ENCODE measurements at regions not wholly inside any gene's neighbourhood (a gene's known extent, or its start where the extent isn't known, plus 50 kb on each side); places are given as distances from the start of the nearest gene placed in this dataset.
"Not testable (repeated sequence)": the region's sequence is repeated elsewhere in the genome, so short reads cannot be mapped to it uniquely, and the experiment has no call there.

DNA sequence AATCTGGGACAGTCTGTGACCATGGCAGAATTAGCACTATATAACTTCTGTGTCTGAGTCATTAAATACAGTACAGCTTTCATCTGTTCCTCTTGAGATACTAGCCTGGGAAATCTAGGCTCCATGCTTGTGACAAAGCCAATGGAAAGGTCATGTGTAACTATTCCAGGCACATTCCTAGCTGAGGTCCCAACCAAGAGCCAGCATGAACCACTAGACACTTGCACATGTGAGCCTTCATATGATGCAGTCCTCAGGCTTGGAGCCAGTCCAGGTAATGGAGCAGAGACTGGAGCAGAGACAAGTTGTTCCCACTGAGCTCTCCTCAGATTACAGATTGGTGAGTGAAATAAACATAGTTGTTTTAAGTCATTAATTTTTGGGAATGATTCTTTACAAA lies 412.4 kb upstream of the ZNF462 start:
- peak in 1 of 2 experiments; percentile 2 for DNase-seq

DNA sequence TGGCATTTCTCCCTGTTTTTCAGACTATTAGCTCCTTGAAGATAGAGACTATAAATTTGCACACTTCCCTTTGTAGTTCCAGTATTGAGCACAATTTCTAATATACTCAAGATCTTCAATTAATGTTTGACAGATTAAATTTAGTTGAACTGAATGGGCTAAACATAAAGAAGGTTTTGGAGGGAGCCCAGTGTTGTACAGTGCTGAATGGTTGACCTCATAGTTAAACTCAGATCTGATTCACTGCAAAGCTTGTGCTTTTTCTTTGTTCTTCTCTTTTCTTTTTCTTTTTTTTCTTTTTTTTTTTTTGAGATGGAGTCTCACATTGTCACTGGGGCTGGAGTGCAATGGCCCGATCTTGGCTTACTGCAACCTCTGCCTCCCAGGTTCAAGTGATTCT lies 411.7 kb upstream of the ZNF462 start:
- no peak for DNase-seq

- DNase-seq: no peak
Measured at GRCh38 chr9:106456581-106456980, 406.4 kb upstream of the ZNF462 start.

- DNase-seq: no peak
Measured at GRCh38 chr9:106467113-106467864, 395.7 kb upstream of the ZNF462 start.

GRCh38 chr9:106467865-106468164 lies 395.2 kb upstream of the ZNF462 start:
- peak in 1 of 2 experiments; percentile 17 for DNase-seq

GRCh38 chr9:106468431-106468830 lies 394.5 kb upstream of the ZNF462 start:
- DNase-seq: no peak

DNA sequence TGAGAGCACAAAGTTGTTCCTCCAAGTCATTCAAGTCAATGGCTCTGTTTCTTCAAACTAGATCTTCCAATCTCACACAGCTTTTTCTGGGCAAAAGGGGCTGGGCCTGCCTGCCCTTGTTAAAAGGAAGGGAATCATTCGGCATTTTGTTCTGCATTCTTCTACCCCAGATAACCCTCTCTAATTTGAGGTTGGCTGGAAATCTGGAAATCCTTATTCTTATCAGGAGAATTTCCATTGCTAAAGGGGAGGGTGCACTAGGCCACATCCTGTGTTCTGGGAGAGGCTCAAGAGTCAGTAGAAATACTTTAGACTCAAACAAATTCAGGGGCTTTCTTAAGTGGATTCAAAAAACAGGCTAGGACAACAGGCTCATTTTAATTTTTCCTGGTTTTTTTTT lies 384.7 kb upstream of the ZNF462 start:
- DNase-seq: no peak

GRCh38 chr9:106478727-106479126 lies 384.2 kb upstream of the ZNF462 start:
- DNase-seq: no peak

DNA sequence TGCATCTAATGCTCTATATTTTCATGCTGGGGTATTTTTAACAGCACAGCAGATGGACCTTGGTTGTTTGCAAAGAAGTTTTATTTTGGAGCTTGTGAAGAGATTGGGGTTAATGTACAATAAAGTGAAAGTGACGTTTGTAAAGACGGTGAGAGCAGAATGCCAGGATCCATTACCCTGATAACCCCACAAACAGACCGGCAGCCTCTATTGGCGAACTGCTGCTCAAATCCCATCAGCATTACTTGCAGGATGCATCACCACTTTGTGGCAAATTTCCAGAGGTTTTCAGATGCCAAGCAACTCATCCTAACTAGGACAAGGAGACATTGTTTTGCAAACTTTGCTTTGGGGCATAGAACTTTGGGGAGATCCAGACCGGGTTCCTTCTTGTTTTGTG lies 383.3 kb upstream of the ZNF462 start:
- DNase-seq: no peak

DNA sequence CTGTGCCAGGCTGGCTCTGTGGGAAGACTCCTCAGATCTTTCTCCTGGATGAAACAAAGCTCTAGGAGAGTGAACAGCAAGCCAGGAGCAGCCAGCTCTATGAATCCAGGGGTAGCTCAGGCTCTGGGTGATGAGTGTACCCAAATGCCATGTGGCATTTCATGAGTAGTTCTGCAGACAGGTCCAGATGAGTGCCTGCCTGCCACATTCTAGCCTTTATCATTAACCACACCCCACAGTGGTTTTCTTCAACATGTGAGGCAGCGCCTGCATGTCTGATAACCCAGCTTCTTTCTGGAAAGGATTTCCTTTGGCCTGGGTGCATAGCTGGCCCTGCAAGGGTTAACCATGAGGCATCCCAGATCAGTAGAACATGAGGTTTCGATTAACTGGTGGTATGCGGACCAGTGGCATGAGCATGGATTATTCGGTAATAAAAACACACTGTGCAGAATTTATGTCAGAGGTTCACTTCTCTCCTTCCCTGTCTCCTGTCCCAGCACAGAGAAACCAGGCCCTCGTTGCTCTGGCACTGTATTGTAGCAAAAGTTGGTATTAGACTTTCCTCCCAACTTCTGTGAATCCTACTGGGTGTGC lies 381.9 kb upstream of the ZNF462 start:
- DNase-seq: no peak

DNA sequence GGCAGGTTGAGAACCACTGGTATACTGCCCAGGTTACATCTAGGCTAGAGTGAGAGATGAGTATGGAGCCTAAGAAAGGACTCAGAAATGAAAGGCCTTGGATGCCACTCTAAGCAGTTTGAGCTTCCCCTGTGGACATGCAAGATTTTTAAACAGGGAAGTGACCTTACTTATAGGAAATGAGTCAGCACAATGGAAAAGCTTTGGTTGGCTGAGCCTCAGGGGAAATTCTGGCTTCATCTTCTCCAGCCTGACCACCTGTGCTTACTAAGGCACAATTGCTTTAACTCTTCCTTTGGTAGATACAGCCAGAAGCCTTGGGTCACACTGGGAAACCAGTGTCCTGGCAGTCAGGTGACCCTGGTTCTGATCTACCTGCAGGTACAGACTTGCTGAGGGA lies 380.2 kb upstream of the ZNF462 start:
- DNase-seq: no peak

DNA sequence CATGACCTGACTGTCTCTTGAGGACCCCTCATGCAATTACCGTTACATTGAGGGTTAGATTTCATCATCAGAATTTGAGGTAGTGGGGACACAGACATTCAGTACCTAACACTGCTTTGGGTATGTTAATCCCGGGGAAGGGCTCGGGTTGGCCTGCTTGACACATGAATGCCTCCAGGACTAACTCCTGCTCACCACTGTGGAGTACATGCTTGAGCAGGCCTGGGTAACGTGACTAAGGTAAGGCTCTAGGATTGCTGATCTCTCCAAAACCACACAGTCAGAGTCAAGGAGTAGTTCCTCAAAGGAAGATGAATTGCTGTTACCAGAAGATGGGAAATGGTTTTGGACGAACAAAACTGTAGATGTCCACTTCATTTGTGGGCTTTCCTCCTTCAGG lies 376.3 kb upstream of the ZNF462 start:
- DNase-seq: no peak

- DNase-seq: no peak
Measured at GRCh38 chr9:106487266-106487665, 375.7 kb upstream of the ZNF462 start.

GRCh38 chr9:106492126-106492525 lies 370.8 kb upstream of the ZNF462 start:
- DNase-seq: not testable (repeated sequence)

DNA sequence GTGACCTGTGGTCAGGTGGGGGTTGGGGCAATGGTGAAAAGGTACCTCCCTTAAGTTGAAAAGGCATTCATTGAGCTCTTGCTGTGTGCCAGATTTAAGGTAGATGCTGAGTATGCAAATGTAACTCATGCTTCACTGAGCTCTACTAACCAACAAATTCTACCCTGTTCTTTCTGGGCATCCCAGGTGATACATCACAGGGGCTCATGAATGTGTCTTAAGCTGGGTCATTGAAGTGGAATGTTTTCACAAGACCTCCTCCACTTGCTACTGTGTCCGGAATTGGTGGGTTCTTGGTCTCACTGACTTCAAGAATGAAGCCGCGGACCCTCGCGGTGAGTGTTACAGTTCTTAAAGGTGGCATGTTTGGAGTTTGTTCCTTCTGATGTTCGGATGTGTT lies 362.8 kb upstream of the ZNF462 start:
- no peak for DNase-seq

DNA sequence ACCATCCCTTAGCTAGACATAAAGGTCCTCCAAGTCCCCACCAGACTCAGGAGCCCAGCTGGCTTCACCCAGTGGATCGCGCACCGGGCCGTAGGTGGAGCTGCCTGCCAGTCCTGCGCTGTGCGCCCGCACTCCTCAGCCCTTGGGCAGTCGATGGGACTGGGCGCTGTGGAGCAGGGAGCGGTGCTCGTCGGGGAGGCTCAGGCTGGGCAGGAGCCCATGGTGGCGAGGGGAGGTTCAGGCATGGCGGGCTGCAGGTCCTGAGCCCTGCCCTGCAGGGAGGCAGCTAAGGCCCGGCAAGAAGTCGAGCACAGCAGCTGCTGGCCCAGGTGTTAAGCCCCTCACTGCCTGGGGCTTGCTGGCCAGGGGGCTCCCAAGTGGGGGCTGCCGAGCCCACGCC lies 361.8 kb upstream of the ZNF462 start:
- not testable (repeated sequence) for DNase-seq

GRCh38 chr9:106502930-106503329 lies 360.0 kb upstream of the ZNF462 start:
- no peak for DNase-seq

DNA sequence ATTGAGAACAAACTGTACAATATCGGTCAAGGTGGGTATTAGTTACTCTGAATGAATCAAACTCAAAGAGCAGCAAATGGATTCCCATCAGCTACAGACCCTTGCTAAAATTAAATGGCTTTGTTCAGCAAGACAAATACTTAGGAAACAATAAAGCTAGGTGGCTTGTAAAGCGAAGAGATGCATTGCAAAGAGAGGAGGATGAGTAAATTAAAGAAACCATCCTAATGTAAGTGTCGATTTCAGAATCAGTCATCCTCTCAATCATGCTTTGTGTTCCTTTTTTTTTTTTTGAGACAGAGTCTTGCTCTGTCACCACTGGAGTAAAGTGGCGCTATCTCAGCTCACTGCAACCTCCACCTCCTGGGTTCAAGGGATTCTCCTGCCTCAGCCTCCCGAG lies 359.2 kb upstream of the ZNF462 start:
- DNase-seq: no peak

- DNase-seq: no peak
Measured at GRCh38 chr9:106526716-106527204, 336.2 kb upstream of the ZNF462 start.

DNA sequence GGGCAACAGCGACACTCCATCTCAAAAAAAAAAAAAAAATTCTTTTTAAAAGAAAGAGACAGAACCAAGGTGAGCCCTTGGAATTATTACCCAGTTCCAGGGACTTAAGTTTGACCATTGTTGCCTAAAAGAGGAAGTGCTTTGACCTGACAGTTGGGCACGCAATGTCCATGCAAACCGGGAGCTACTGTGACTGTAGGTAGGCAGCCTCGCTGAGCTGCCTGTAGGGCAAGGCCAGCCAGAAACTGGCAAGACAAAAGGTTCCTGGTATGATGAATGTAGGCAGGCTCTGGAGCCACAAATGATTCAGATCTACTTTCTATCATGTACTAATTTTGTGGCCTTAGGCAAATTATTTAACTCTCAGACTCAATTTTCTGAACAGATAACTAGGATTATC lies 334.8 kb upstream of the ZNF462 start:
- no peak for DNase-seq

DNA sequence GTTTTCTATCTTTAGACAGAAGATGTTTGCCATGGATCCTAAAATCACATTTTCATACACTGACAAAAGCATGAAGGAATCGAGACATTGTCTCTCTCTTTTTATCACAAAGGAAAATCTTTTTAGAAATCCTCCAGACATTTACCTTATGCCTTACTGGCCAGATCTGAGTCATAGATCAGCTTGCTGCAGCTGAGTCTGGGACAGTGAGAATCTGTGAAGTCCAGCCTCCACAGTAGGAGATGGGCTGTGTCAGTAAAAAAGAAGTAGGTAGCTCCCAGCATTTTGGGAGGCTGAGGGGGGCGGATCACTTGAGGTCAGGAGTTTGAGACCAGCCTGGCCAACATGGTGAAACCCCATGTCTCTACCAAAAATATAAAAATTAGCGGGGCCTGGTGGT lies 333.4 kb upstream of the ZNF462 start:
- DNase-seq: no peak

DNA sequence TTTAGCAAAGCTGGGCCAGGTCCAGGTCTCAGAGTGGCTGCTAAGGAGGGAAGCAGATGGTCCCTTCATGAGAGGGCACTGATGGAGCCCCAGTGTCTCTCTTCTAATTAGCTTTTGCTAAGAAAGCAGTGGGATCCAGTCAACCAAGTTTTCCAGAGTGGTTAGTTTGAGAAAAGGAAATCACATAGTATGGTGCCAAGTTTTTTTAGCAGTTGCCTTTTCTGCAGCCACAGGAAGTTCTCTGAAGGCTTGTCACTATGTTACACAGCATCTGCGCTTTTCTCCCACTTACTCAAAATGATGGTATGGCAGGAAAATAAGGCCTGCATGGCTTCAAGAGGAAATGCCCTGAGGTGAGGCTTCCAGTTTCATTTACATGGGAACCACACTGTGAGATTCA lies 331.5 kb upstream of the ZNF462 start:
- peak; percentile 3 to 50 for DNase-seq

GRCh38 chr9:106532306-106533015 lies 330.5 kb upstream of the ZNF462 start:
- peak in 1 of 2 experiments; percentile 30 for DNase-seq

GRCh38 chr9:106534800-106535199 lies 328.2 kb upstream of the ZNF462 start:
- DNase-seq: no peak

All from NCI-H446 (cell line).